ENCODE measurements at regions not wholly inside any gene's neighbourhood (a gene's known extent, or its start where the extent isn't known, plus 50 kb on each side); places are given as distances from the start of the nearest gene placed in this dataset.

- Histone ChIP-seq H3K27ac (no peak overlapping the region), H3K9me3 (no peaks in the 10 kb centered on the region), H3K4me3 (no peak overlapping the region), H3K36me3 (no peaks in the 10 kb centered on the region), H3K4me1 (no peaks in the 10 kb centered on the region), H3K27me3 (no peaks in the 10 kb centered on the region)
- intact Hi-C loops (cut with DNase I; ENCODE audit: low total_unique reads) (no loop called here), in situ Hi-C loops (cut with MboI; ENCODE audit: low pct_ligation_motif_present in 1 of 4, low pct_unique_long_range_greater_than_20kb in 1 of 4, low sequenced_read_pairs in 3 of 4) (no loop called here)
- no peak for TF ChIP-seq POLR2AphosphoS5 (IDR thresholded peaks at IDR 0.05)
- no peak for TF ChIP-seq POLR2A (IDR thresholded peaks at IDR 0.05)
- no peak for TF ChIP-seq EP300 (IDR thresholded peaks at IDR 0.05; ENCODE audit: low read depth)
- TF ChIP-seq CTCF (IDR thresholded peaks at IDR 0.05) = no peak
- no peak for DNase-seq
- 80 to 100% methylated on average over 1 to 6 of the region's 6 CpGs for WGBS, 2 donors (ENCODE audit: low coverage in 1 of 2)
These were observed 98.3 kb upstream of the SPRY1 start for GRCh38 chr4:123298261-123298660.

- 83 to 87% methylated on average over 2 of the region's 2 CpGs for WGBS, 2 donors (ENCODE audit: low coverage in 1 of 2)
- TF ChIP-seq POLR2AphosphoS5 (IDR thresholded peaks at IDR 0.05) (no peak), POLR2A (IDR thresholded peaks at IDR 0.05) (no peak), EP300 (IDR thresholded peaks at IDR 0.05; ENCODE audit: low read depth) (no peak), CTCF (IDR thresholded peaks at IDR 0.05) (no peak)
- Histone ChIP-seq H3K4me3 (no peak overlapping the region), H3K27ac (no peak overlapping the region), H3K9me3 (no peaks in the 10 kb centered on the region), H3K36me3 (no peaks in the 10 kb centered on the region), H3K4me1 (no peaks in the 10 kb centered on the region), H3K27me3 (no peaks in the 10 kb centered on the region)
- in situ Hi-C loops (cut with MboI; ENCODE audit: low pct_ligation_motif_present in 1 of 4, low pct_unique_long_range_greater_than_20kb in 1 of 4, low sequenced_read_pairs in 3 of 4) = no loop called here
- DNase-seq = no peak
- intact Hi-C loops (cut with DNase I; ENCODE audit: low total_unique reads) = no loop called here
These were observed 97.8 kb upstream of the SPRY1 start for GRCh38 chr4:123298801-123299200.

GRCh38 chr4:123299212-123299691, 97.3 kb upstream of the SPRY1 start:
- intact Hi-C loops (cut with DNase I; ENCODE audit: low total_unique reads) (no loop called here), in situ Hi-C loops (cut with MboI; ENCODE audit: low pct_ligation_motif_present in 1 of 4, low pct_unique_long_range_greater_than_20kb in 1 of 4, low sequenced_read_pairs in 3 of 4) (no loop called here)
- H3K27me3 ChIP-seq = no peaks in the 10 kb centered on the region
- no peak overlapping the region for H3K4me3 ChIP-seq
- H3K4me1 ChIP-seq = no peaks in the 10 kb centered on the region
- TF ChIP-seq POLR2AphosphoS5 (IDR thresholded peaks at IDR 0.05) (peak in 1 of 3 donors; percentile 30), EP300 (IDR thresholded peaks at IDR 0.05; ENCODE audit: low read depth) (no peak), CTCF (IDR thresholded peaks at IDR 0.05) (no peak), POLR2A (IDR thresholded peaks at IDR 0.05) (no peak)
- H3K27ac ChIP-seq = no peak overlapping the region
- DNase-seq = no peak
- no peaks in the 10 kb centered on the region for H3K36me3 ChIP-seq
- H3K9me3 ChIP-seq = no peaks in the 10 kb centered on the region

- in situ Hi-C loops (cut with MboI; ENCODE audit: low pct_ligation_motif_present in 1 of 4, low pct_unique_long_range_greater_than_20kb in 1 of 4, low sequenced_read_pairs in 3 of 4) = no loop called here
- TF ChIP-seq POLR2A (IDR thresholded peaks at IDR 0.05) (no peak), CTCF (IDR thresholded peaks at IDR 0.05) (no peak), POLR2AphosphoS5 (IDR thresholded peaks at IDR 0.05) (no peak), EP300 (IDR thresholded peaks at IDR 0.05; ENCODE audit: low read depth) (no peak)
- Histone ChIP-seq H3K36me3 (no peaks in the 10 kb centered on the region), H3K27ac (no peak overlapping the region), H3K9me3 (no peaks in the 10 kb centered on the region), H3K4me1 (no peaks in the 10 kb centered on the region), H3K27me3 (no peaks in the 10 kb centered on the region), H3K4me3 (no peak overlapping the region)
- intact Hi-C loops (cut with DNase I; ENCODE audit: low total_unique reads) = no loop called here
- WGBS, 2 donors (ENCODE audit: low coverage in 1 of 2) = 64 to 73% methylated on average over 4 of the region's 4 CpGs
- no peak for DNase-seq
These were observed 96.2 kb upstream of the SPRY1 start for GRCh38 chr4:123300222-123301039.
